ENCODE measurements at regions not wholly inside any gene's neighbourhood (a gene's known extent, or its start where the extent isn't known, plus 50 kb on each side); places are given as distances from the start of the nearest gene placed in this dataset.

DNA sequence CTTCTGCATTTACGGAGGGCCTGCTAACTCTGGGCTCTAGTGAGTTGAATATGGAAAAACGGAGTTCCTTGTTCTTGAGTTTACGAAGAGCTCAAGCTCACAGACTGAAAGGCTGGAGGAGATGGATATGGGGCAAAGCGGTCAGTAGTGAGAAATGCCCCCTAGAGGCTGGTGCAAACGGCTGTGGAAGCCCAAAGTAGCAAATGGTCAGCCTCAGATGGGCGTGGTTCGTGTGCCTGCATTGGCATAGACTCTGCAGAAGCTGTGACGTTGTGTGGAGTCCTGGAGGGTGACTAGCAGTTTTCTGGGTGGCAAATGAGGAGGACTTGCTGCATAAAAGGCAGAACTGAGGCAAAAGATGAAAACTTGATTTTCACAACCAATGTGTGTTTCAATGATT lies 93.6 kb upstream of the TWIST2 start:
- TF ChIP-seq, protein P1, sequence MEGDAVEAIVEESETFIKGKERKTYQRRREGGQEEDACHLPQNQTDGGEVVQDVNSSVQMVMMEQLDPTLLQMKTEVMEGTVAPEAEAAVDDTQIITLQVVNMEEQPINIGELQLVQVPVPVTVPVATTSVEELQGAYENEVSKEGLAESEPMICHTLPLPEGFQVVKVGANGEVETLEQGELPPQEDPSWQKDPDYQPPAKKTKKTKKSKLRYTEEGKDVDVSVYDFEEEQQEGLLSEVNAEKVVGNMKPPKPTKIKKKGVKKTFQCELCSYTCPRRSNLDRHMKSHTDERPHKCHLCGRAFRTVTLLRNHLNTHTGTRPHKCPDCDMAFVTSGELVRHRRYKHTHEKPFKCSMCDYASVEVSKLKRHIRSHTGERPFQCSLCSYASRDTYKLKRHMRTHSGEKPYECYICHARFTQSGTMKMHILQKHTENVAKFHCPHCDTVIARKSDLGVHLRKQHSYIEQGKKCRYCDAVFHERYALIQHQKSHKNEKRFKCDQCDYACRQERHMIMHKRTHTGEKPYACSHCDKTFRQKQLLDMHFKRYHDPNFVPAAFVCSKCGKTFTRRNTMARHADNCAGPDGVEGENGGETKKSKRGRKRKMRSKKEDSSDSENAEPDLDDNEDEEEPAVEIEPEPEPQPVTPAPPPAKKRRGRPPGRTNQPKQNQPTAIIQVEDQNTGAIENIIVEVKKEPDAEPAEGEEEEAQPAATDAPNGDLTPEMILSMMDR (IDR thresholded peaks at IDR 0.05) = no peak
- no peak for TF ChIP-seq POLR2A (IDR thresholded peaks at IDR 0.05)
